SK-MEL-5 (cell line): ENCODE measurements at regions not wholly inside any gene's neighbourhood (a gene's known extent, or its start where the extent isn't known, plus 50 kb on each side); places are given as distances from the start of the nearest gene placed in this dataset.

ENCODE experiments used
- DNase-seq: peaks from one replicate; pipeline ENCODE4 v3.0.0-alpha.2; 2016; ENCODE audit warnings: low read depth, low spot score
- in situ Hi-C: cut with HindIII; loops from 2 replicates; pipeline ENCODE4 v1.10.0; 2016; ENCODE audit warnings: low sequenced_read_pairs, high pct_unique_total_duplicates, low pct_unique_long_range_greater_than_20kb

DNA sequence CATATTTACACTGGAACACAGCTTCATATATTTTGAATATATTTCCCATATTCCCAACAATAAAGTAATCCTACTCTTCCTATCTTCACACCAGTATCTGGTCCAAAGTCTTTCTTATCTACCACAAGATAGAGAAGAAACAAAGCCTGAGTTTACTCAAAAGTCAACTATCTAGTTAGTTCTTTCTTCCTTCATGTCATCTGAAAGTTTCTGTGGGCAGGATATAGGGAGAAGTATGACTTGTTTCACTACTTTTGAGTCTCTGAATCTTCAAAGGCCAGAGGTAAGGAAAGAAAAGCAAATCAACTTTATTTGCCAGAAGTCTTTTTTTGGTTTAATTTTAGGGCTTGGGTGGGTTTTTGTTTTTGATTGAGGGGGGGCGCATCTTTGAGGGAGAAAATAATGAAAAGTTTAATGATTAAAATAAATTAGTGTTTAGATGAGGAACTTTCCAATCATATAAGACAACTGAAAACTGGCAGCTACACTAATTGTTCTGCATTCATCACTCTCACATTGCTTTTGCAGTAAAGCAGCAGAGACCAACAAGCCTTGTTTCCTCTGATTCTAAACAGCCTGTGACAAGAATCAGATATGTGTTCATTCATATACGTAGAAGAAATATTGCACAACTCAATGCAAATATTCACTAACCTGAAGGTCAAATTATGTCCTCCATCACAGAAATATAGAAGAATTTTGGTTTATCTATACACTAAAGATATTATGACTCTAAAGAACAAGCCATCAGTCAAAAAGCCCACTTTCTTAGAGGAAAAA, 421.4 kb downstream of the SHQ1 start:
- in situ Hi-C loops, result no loop called here
- no peak for DNase-seq

DNA sequence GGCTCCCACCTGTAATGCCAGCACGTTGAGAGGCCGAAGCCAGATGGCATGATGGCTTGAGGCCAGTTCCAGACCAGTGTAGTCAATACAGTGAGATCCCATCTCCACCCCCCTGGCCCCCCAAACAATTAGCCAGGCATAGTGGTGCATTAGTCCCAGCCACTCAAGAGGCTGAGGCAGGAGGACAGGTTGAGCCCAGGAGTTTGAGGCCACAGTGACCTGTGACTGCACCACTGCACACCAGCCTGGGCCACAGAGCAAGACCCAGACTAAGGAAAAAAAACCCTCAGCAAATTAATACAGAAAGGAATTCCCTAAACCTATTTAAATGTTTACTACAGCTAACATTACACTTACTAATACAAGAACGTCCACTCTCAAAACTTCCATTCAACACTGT, 424.6 kb downstream of the SHQ1 start:
- in situ Hi-C loops, result no loop called here
- DNase-seq, result no peak

GRCh38 chr3:72421786-72422185, 426.5 kb downstream of the SHQ1 start:
- no peak for DNase-seq
- in situ Hi-C loops, result no loop called here

DNA sequence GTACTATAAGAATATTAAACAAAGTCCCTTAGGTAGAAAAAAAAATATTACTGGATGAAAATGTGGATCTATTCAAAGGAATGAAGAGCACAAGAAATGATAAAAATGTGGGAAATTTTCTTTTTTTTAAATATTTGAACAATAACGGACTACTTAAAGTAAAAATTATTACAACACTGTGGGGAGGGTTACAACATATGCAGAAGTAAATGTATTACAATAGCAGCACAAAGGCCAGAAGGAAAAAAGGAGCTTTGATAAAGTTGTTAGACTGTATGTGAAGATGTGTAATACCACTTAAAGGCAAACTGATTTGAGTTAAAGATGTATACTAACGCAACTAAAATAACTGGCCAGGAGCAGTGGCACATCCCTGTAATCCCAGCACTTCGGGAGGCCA, 427.1 kb downstream of the SHQ1 start:
- in situ Hi-C loops, result no loop called here
- DNase-seq, result no peak

DNA sequence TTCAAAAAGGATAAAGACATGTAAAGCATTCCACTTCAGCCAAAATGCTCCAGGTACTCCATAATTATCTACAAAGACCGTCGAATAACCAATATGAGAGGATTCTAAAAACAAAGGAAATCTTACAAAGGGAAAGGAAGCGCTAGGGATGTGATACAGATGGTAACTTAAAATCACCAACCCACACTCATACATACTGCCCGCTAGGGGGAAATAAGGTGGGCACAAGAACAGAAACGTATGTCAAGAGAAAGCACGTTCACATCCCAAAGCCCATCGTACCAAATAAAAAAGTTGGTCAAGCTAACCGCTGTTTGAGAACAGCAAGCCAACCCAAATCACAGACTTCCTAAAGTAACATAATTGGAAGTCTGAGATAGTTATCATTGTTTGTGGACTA, 429.4 kb downstream of the SHQ1 start:
- in situ Hi-C loops, result no loop called here
- DNase-seq, result no peak

- in situ Hi-C loops, result no loop called here
- no peak for DNase-seq
Measured at GRCh38 chr3:72418244-72418643, 430.0 kb downstream of the SHQ1 start.

DNA sequence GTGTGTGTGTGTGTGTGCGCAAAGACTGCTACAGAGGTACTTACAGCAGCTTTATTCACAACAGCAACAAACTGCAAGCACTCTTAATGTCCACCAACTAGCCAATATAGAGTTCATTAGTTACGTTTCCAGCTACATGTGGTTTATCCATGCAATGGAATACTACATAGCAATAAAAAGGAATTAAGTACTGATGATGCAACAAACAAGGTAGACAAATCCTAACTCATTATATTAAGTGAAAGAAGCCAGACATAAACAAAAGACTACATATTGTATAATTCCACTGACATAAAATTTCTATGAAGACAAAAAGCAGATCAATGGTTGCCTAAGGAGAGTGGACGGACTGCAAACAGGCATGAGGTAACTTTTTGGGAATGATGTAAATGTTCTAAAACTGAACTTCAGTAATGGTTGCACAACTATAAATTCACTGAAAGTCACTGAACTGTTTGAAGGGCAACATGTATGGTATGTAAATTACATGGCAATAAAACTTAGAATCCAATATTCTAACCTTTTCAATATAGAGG, 433.7 kb downstream of the SHQ1 start:
- no peak for DNase-seq
- in situ Hi-C loops, result no loop called here

- peak; percentile 75 for DNase-seq
- in situ Hi-C loops, result no loop called here
Measured at GRCh38 chr3:72413228-72413627, 435.0 kb downstream of the SHQ1 start.

GRCh38 chr3:72412340-72412956, 435.8 kb downstream of the SHQ1 start:
- in situ Hi-C loops, result no loop called here

GRCh38 chr3:72411843-72412242, 436.4 kb downstream of the SHQ1 start:
- in situ Hi-C loops, result no loop called here
- DNase-seq, result no peak

More at GRCh38 chr3:72412340-72412956, 435.8 kb downstream of the SHQ1 start:
- DNase-seq, result no peak

DNA sequence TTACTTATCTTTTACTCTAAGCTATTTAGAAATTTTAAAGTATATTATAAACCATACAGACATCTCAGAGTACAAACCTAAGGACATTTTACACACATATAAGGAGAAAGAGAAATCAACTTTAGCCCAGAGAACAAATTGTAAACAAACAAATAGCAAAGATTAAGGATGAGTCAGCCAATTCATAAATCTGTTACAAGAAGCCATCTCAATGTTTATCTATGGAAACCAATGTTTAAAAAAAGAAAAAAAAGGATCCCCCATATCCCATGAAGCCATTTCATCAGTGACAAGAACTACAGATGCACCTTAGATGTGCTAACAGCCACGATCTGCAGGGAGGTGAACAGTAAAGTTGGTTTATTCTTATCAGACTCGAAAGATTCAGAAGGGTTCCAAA, 437.1 kb downstream of the SHQ1 start:
- DNase-seq, result no peak
- in situ Hi-C loops, result no loop called here

GRCh38 chr3:72408983-72409779, 439.1 kb downstream of the SHQ1 start:
- in situ Hi-C loops, result no loop called here
- DNase-seq, result no peak

DNA sequence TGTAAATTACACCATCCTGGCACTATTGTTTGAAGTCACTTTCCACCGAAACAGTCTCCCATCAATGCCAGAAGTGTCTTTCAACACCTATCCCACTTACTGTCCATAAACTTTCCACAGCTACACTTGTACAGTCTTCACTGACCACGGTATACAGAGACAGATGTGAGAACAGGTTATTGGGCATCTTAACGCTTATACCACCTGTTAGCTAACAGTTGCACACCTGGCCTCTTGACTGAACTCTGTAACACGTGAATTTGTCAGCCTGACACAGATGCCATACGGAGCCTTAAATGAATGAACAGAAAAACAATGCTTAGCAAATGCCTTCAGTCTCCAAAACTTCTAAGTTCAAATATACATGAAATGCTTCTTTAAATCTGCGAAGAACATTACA, 440.5 kb downstream of the SHQ1 start:
- no peak for DNase-seq
- in situ Hi-C loops, result no loop called here

- DNase-seq, result no peak
- in situ Hi-C loops, result no loop called here
Measured at GRCh38 chr3:72405943-72406566, 442.2 kb downstream of the SHQ1 start.

GRCh38 chr3:72401005-72401545, 447.2 kb downstream of the SHQ1 start:
- DNase-seq, result no peak
- in situ Hi-C loops, result no loop called here

DNA sequence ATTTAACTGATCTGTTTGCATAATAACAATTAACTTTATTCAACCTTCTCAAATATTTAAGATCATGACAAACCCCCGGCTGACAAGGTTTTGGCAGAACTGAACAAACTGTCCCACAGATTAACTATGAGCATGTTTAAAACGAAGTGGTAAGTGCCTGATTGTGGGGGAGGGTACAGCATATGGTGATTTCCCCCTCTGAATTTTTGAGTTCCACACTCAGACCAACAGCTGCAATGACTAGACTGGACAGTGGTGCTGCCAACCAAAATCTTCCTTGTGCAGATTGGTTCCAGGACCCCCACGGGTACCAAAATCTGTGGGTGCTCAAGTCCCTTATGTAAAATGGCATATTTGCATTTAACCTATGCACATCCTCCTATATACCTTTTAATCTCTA, 449.5 kb downstream of the SHQ1 start:
- in situ Hi-C loops, result no loop called here
- DNase-seq, result no peak

- in situ Hi-C loops, result no loop called here
- DNase-seq, result no peak
Measured at GRCh38 chr3:72397586-72397985, 450.7 kb downstream of the SHQ1 start.

GRCh38 chr3:72396899-72397298, 451.3 kb downstream of the SHQ1 start:
- in situ Hi-C loops, result no loop called here
- DNase-seq, result no peak
